ENCODE measurements at regions not wholly inside any gene's neighbourhood (a gene's known extent, or its start where the extent isn't known, plus 50 kb on each side); places are given as distances from the start of the nearest gene placed in this dataset.
"Not testable (repeated sequence)": the region's sequence is repeated elsewhere in the genome, so short reads cannot be mapped to it uniquely, and the experiment has no call there.

DNA sequence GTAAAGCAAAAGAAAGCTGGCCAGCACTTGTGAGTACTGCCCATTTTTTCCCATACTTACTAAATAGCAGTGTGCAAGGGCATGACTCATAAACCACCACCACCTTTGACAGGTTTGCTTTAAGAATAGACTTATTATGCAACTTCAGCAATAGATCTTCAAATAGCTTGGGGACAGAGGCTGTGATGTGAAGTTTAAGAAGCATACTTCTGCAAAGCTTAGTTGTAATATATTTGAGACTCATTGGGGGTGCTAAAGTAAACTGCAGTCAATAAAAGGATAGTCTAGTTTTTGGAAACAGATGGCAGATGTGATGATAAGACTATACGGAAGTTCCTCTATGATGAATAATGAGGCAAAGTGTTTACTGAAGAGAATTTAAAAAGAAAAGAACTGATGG is 210.0 kb downstream of the PLA2G4A start:
- DNase-seq (ENCODE audit: low read depth) = peak; percentile 73

DNA sequence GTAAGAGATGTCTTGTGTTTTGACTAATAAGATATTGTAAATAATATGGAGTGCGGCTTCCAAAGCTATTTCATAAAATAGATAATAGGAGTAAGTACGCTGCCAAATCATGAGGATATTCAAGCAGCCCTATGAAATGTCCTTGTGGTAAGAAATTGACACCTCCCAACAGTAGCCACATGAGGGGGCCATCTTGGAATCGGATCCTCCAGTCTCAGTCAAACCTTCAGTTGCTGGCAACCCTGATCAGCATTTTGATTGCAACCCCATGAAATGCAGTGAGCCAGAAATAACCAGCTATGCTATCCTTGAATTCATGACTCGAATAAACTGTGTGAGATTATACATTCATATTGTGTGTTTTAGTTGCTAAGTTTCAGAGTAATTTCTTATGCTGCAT is 212.4 kb downstream of the PLA2G4A start:
- DNase-seq (ENCODE audit: low read depth) = no peak

DNA sequence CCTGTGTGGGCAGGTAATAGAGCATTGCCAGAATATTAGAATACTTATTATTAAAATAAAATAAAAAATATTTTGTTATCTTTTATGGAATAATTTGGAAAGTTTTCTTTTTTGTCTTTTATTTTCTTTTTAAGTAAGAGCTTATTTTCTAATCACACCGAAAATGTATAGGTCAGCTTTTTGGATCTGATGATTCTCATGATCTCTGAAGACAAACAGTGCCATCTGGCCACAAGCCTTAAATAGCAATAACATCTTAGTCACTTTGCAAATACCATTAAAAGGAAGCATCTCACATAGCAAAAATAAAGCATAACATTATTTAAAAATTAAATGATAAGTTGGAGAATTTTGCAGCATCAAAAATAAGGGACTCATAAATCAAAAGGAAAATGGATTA is 213.8 kb downstream of the PLA2G4A start:
- DNase-seq (ENCODE audit: low read depth) = no peak

DNA sequence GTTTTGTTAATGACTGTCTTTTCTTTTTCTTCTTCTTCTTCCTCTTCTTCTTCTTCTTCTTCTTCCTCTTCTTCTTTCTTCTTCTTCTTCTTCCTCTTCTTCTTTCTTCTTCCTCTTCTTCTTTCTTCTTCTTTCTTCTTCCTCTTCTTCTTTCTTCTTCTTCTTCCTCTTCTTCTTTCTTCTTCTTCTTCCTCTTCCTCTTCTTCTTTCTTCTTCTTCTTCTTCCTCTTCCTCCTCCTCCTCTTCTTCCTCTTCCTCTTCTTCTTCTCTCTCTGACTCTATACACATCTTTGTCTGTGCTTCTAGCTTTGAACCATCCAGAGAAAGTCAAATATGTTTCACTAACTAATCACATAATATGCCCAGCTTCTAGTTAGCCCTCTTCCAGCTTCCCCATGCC is 214.7 kb downstream of the PLA2G4A start:
- not testable (repeated sequence) for DNase-seq (ENCODE audit: low read depth)

DNA sequence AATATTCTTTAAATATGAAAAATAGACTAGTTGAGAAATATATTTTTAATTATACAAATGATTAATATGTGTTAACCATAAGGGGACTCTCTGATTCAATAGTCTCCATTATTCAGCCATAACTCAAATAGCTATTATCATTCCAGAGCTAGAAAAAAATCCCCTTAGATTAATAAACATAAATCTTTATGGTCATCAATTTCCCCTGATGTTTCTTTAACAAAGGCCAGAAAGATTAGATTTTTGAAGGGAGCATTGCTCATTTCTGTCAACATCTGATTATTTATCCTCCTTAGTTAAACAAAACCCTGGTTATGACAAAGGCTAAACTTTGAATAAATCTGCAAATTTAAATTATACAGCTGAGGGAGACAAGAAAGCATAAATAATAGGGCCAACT is 215.7 kb downstream of the PLA2G4A start:
- DNase-seq (ENCODE audit: low read depth) = no peak

DNA sequence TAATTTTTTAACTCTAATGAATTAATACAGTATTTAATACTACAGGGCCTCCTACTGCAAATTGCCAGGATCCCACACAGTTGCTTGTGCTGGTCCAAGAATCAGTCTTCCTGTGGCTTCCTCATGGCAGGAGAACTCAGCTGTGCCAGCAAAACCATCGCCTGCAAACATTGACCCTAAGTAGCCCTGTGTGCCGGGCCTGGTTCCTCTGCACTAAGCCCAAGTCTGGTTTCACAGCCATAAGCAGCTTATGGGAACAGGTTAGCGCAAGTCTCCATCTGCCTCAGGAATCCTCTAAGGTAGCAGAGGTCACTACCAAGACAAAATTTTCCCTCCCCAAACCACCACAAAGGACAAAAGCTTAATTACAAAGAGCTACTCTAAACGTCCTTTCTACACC is 216.6 kb downstream of the PLA2G4A start:
- no peak for DNase-seq (ENCODE audit: low read depth)

DNA sequence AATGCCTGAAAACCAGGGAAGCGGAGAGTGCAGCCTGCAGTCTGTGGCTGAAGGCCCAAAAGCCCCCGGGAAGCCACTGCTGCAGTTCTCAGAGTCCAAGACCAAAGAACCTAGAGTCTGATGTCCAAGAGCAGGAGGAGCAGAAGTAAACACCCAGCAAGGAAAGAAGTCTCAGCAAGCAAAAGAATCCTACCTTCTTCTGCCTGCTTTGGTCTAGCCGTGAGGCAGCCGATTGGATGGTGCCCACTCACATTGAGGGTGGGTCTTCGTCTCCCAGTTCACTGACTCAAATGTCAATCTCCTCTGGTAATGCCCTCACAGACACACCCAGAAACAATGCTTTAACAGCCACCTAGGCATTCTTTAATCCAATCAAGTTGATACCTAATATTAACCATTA is 217.5 kb downstream of the PLA2G4A start:
- DNase-seq (ENCODE audit: low read depth) = no peak

DNA sequence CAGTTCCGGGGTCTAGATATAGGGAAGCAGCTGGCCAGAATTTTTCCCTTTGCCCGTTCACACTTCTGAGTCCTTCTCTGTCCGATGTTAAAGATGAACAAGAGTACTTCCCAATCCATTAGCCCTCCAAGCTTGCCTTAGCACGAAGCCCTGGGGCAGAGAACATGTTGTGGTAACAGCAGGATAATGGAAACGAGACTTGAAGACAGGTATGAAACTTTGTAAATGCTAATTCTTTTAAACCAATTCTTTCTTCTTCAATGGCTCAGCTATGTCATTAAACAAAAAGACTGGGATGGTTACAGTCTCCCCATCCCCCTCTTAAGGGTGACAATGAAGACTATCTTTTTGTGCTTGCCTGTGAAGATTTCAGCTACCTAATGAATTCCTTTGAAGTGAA is 218.5 kb downstream of the PLA2G4A start:
- DNase-seq (ENCODE audit: low read depth) = no peak

DNA sequence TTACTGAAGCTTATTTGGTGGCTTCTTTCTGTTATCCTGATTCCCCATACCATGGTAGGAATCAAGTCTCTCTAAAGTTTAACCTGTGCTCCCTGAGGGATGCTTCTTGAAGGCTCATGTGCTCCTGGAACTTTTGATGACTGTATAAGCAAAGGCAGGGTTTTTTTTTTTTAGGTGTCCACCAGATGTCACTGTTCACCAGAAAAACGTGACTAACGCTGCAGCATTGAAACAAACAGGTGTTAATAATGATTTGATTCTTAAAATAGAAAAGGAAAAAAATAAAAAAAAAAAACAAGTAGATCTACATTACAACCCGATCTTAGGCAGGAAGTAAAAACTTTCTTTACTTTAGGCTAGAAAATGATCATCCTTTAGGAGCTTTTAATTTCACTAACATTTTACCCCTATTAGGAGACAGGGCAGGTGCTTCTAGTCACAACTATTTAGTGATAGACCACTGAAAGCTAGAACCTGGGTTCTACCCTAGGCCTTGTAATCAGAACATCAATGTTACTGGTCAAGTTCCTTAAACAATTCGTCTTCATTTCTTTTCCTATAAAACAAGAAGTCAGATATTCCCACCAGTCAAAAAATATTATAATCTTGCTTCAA is 223.0 kb downstream of the PLA2G4A start:
- peak; percentile 57 for DNase-seq (ENCODE audit: low read depth)

DNA sequence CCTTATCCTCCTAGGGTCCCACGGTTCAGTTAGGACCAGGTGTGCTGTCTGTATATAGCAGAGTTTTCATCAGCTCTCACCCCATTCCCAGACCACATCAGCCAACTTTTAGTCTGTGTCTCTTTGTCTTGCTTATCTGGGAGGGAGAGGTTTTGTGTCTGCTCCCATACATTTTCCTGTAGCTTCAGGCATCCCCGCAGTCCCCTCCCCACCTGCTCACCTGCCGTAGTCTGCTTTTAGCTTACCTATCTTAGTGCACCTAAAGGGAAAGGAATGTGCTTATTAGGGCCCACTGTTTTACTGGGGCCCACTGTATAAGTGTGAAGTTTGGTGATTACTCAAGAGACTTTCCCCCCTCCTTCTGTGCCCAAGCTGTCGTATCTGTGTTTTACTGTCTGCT is 225.1 kb downstream of the PLA2G4A start:
- DNase-seq (ENCODE audit: low read depth) = no peak

DNA sequence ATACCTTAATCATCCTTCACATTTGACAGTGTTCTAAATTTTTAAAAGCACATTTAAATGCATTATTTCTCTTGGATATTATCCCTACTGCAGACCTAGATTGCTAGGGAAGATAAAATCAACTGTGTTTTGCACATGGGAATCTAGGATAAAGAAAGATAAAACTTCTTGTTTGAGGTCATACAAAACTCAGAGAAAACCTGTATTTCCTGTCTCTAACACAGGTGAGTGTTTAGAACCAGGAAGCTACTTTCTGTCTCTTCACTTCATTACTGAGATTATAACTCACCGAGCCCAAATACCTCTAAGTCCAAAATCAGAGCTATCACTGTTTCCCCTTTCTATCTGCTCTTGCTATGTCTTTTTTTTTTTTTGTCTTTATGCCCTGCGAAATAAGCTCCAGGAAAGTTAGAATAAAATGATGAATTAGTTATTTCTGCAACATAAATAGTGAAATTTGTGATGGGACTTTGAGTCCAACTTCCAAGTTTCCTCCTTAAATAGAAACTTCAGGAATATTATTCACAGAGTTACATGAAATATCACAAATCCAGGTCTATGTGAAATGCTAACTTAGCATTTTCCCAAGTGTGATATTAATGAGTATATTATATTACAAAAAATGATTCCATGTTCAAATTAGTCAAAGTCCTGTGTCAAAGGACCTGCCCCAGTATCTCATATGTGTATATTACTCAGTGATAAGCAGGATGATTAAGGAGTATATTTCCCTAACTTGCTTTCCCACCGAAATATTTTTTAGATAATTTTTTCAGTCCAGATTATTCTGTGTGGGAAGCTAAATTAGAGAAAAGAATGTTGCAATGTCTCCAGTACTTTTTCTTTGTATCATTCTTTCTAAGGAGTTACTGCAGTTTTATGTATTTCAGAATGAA is 226.4 kb downstream of the PLA2G4A start:
- DNase-seq (ENCODE audit: low read depth) = no peak

DNA sequence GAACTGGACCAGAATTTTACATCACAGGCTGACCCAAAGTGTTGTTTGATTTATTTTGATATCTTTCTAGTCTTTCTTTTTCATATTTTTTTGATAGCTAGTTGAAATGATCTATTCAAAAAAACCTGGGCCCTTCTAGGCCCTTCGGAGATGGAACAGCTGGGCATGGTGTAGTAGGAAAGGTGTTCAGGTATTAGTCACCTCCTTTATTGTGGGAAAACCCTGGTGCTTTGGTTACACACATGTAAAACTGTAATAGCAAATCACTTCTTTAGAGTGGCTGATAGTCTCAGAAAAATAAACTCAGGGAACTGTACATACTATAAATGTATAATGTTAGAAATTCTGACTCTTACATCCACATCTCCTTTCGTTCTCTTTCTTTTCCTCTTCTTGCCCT is 234.5 kb downstream of the PLA2G4A start:
- no peak for DNase-seq (ENCODE audit: low read depth)

DNA sequence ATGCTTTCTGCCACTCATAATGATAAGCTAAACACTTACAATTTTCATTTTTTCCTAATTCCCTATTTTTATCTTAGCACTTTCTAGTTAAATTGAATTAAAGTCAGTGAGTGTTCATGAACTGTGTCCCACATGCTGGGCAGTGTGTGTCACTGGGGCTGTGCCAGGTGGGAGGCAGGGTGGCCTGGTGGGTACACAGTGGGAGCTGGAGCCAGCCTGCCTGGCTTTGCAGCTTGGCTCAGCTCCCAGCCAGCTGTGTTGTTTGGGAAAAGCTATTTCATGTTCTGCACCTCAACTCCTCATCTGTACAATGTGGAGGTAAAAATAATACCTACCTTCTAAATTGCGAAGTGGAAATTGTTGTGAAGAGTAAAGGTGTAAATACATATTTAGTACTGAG is 238.4 kb downstream of the PLA2G4A start:
- DNase-seq (ENCODE audit: low read depth) = no peak

DNA sequence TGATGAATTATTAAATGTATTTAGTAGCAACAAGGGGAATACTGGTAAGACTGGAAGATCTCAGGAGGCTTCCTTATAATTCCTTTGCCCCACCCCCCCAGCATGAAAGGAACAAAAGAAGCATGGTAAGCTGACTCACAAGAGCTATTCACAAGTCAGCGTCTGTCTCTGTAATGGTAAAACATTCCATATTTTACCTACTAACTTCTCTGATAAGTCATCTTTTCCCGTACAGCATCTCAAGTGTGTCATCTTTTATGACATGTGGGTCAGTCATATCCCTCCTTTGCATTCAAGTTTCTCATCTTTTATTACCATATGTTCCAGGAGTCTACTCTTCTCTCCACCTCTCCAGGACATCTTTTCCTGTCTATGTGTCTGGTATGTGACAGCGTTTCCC is 241.3 kb downstream of the PLA2G4A start:
- peak; percentile 12 for DNase-seq (ENCODE audit: low read depth)

DNA sequence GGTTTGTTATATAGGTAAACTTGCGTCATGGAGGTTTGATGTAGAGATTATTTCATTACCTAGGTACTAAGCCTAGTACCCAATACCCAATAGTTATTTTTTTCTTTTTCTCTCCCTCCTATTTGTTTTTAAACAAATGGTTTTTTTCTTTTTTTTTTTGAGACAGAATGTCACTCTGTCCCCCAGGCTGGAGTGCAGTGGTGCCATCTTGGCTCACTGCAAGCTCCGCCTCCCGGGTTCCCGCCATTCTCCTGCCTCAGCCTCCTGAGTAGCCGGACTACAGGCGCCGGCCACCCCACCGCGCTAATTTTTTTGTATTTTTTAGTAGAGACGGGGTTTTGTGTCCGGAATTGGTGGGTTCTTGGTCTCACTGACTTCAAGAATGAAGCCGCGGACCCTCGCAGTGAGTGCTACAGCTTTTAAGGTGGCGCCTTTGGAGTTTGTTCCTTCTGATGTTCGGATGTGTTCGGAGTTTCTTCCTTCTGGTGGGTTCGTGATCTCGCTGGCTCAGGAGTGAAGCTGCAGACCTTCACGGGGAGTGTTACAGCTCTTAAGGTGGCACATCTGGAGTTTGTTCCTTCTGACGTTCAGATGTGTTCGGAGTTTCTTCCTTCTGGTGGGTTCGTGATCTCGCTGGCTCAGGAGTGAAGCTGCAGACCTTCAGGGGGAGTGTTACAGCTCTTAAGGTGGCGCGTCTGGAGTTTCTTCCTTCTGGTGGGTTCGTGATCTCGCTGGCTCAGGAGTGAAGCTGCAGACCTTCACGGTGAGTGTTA is 243.7 kb downstream of the PLA2G4A start:
- not testable (repeated sequence) for DNase-seq (ENCODE audit: low read depth)

DNA sequence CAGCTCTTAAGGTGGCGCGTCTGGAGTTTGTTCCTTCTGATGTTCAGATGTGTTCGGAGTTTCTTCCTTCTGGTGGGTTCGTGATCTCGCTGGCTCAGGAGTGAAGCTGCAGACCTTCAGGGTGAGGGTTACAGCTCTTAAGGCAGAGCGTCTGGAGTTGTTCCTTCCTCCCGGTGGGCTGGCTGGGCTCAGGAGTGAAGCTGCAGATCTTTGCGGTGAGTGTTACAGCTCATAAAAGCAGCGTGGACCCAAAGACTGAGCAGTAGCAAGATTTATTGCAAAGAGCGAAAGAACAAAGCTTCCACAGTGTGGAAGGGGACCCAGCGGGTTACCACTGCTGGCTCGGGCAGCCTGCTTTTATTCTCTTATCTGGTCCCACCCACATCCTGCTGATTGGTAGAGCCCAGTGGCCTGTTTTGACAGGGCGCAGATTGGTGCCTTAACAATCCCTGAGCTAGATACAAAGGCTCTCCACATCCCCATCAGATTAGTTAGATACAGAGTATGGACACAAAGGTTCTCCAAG is 244.3 kb downstream of the PLA2G4A start:
- not testable (repeated sequence) for DNase-seq (ENCODE audit: low read depth)

DNA sequence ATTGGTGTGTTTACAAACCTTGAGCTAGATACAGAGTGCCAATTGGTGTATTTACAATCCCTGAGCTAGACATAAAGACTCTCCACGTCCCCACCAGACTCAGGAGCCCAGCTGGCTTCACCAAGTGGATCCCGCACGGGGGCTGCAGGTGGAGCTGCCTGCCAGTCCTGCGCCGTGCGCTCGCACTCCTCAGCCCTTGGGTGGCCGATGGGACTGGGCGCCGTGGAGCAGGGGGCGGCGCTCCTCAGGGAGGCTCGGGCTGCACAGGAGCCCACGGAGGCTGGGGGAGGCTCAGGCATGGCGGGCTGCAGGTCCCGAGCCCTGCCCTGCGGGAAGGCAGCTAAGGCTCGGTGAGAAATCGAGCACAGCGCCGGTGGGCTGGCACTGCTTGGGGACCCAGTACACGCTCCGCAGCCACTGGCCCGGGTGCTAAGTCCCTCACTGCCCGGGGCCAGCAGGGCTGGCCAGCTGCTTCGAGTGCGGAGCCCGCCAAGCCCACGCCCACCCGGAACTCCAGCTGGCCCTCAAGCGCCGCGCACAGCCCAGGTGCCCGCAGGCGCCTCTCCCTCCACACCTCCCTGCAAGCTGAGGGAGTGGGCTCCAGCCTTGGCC is 245.0 kb downstream of the PLA2G4A start:
- DNase-seq (ENCODE audit: low read depth) = not testable (repeated sequence)

DNA sequence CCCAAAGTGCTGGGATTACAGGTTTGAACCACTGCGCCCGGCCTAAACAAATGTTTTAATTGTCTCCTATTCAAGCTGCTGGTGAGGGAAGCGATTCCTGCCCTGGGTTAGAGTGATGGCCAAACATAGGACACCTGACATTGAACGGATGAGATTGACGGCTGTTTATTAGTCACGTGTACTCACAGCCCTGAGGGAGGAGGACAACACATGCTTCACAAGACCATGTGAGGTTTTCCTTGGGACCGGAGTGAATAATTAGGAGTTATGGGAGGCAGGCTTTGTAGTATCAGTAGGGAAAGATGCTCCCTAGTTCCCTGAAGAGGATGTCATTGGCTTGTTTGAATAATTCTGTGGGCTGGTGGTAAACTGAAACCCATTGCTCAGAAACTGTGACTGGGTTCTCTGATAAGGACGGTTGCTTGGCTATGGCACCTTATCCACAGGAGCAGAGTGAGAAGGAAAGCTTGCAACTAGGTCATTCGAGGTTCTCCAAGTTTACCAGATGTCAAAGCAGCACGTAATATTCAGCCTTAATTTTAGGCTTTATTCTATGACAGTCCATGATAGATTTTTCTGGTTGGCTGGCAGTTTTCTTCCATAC is 245.8 kb downstream of the PLA2G4A start:
- DNase-seq (ENCODE audit: low read depth) = no peak

DNA sequence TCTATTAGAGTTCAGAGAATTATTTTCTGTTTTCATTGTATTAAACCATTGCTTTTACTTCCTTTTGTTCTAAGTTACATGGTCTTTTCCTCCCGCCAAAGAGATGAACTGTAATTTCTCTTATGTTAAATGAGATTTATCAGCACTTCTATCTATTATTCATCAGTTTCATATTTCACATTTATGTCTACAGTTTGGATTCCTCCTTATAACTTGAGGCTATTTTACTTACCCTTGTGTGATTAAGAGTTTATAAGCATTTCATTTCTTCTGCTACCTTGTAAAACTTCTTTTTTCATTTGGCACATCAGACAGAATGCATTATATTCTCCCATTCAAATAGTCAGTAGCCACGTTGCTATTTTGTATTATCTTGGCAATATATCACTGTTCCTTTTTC is 248.2 kb downstream of the PLA2G4A start:
- DNase-seq (ENCODE audit: low read depth) = no peak

DNA sequence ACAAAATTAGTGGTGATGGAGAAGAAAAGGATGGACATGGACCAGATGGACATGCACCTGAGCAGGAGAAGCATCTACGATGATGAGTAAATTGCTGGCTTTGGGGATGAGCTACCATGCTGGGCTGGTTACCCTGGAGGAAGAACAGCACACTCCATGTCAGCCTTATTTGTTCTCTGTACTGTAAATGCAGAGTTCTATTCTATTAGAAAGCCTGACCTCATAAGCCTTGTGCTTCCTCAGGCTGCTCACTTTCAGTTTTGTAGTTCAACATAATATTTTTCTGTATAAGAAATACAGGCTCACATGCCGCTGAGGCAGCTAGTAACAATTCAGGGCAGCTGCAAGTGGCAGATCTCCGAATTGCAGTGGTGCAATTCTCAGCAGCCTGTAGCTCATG is 249.6 kb downstream of the PLA2G4A start:
- DNase-seq (ENCODE audit: low read depth) = no peak

DNA sequence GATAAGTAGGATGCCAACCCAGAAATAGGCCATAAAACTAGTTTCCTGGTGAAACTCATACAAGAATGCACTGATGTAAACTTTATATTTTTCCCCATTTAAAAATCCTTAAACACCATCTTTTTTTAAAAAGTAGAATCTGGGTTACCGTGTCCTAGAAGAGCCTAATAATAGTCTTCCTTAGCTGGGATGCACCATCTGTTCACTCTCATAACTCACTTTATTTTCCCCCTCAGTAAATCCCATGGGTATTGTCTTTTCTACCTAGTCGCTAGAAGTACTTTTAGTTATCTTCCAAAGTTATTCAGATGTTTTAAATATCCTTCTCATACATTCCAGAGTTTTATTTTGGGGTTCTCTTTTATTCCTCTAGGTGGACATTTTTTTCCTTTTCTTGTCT is 250.2 kb downstream of the PLA2G4A start:
- no peak for DNase-seq (ENCODE audit: low read depth)

DNA sequence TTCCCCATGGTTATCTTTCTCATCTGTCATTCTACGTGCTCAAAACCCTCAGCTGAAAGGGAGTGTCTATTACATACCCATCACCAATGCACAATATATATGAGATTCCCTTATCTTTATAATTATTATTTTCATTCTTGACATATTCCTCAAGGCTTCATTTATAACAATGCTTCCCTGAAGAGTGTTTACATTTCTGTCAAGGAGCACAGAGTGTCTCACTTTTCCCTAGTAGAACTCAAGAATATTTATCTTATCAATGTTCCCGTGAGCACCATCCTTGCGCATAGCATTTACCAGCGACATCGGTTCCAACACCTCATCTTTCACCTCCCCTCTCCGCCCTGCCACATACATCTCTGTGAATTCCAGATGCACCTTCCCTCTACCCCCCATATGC is 250.6 kb downstream of the PLA2G4A start:
- no peak for DNase-seq (ENCODE audit: low read depth)

All from iris pigment epithelial cell (primary cell).